Parathyroid adenoma (tissue), 2 donors: ENCODE measurements at regions not wholly inside any gene's neighbourhood (a gene's known extent, or its start where the extent isn't known, plus 50 kb on each side); places are given as distances from the start of the nearest gene placed in this dataset.
A peak's percentile ranks its signal among the peaks of the same experiment; 100 is the strongest.

Source experiments
- H2AFZ ChIP-seq: fragments of 300-600 bp; sonication (generic); one replicate; pipeline ENCODE4 v1.7.0; 2017; ENCODE audit warnings: antibody characterized with exemption, mild to moderate bottlenecking
- H3K27ac ChIP-seq: fragments of 300-600 bp; sonication (generic); one replicate; pipeline ENCODE4 v1.7.0; 2017
- H3K27me3 ChIP-seq: fragments of 300-600 bp; sonication (generic); one replicate; pipeline ENCODE4 v1.7.0; 2017; ENCODE audit warnings: low read length; ENCODE audit not compliant: control insufficient read depth, insufficient read depth
- H3K36me3 ChIP-seq: fragments of 300-600 bp; sonication (generic); one replicate; pipeline ENCODE4 v1.7.0; 2017; ENCODE audit warnings: low read length; ENCODE audit not compliant: control insufficient read depth, insufficient read depth
- H3K4me1 ChIP-seq: fragments of 300-600 bp; sonication (generic); one replicate; pipeline ENCODE4 v1.7.0; 2017; ENCODE audit warnings: control low read depth
- H3K4me2 ChIP-seq: fragments of 300-600 bp; sonication (generic); one replicate; pipeline ENCODE4 v1.7.0; 2017; ENCODE audit warnings: low read length
- H3K4me3 ChIP-seq: fragments of 300-600 bp; sonication (generic); one replicate; pipeline ENCODE4 v1.7.0; 2017; ENCODE audit warnings: low read depth, low read length
- H3K79me2 ChIP-seq: fragments of 300-600 bp; sonication (generic); one replicate; pipeline ENCODE4 v1.7.0; 2017; ENCODE audit warnings: control low read depth
- H3K9ac ChIP-seq: fragments of 300-600 bp; sonication (generic); one replicate; pipeline ENCODE4 v1.7.0; 2017; ENCODE audit warnings: mild to moderate bottlenecking
- H3K9me3 ChIP-seq: fragments of 300-600 bp; sonication (generic); one replicate; pipeline ENCODE4 v1.7.0; 2017; ENCODE audit warnings: low read length; ENCODE audit not compliant: control insufficient read depth
- TF ChIP-seq, protein P1 (sequence below): fragments of 300-600 bp; sonication (generic); IDR thresholded peaks from one replicate; pipeline ENCODE4 v1.7.0; 2017; ENCODE audit warnings: antibody characterized with exemption, mild to moderate bottlenecking
- donor health status: primary hyperparathyroidism.

DNA sequence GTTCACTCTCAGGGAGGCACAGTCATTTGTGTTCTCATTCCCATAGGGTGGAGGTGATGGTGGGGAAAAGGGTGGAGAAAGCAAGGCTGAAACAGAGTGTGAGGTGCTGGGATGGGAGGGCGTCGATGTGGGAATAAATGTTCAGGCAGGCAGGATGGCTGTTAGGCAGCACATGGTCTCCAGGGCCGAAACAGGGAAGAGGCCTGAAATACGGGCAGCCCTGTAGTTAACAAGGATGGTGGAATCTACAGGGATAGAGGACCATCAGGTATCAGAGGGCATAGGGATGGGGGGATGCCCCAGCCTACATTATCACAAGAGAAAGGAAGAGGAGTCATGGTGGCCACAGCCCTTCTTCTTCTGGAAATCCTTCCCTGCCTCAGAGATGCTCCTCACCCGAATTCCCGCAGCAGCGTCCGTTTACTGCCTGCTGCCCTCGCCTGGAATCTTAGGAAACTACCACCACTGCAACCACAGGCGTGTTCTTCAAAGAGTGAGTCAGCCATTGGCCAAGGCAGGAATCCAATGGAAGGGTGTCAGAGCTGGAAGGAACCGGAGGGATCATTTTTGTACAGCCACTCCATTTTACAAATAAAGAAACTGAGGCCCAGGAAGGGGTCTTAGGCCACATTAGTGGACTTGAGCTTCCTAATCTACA, 49.7 kb upstream of the POMGNT2 start:
- H3K4me3 ChIP-seq: no peak overlapping the region
- TF ChIP-seq, protein P1, sequence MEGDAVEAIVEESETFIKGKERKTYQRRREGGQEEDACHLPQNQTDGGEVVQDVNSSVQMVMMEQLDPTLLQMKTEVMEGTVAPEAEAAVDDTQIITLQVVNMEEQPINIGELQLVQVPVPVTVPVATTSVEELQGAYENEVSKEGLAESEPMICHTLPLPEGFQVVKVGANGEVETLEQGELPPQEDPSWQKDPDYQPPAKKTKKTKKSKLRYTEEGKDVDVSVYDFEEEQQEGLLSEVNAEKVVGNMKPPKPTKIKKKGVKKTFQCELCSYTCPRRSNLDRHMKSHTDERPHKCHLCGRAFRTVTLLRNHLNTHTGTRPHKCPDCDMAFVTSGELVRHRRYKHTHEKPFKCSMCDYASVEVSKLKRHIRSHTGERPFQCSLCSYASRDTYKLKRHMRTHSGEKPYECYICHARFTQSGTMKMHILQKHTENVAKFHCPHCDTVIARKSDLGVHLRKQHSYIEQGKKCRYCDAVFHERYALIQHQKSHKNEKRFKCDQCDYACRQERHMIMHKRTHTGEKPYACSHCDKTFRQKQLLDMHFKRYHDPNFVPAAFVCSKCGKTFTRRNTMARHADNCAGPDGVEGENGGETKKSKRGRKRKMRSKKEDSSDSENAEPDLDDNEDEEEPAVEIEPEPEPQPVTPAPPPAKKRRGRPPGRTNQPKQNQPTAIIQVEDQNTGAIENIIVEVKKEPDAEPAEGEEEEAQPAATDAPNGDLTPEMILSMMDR: peak; percentile 71

More for the DNA sequence above, 49.7 kb upstream of the POMGNT2 start:
- no peak overlapping the region for H3K9ac ChIP-seq
- H2AFZ ChIP-seq: peak overlapping the region; percentile 26
- no peaks in the 10 kb centered on the region for H3K9me3 ChIP-seq
- no peaks in the 10 kb centered on the region for H3K79me2 ChIP-seq
- H3K4me2 ChIP-seq: no peak overlapping the region
- H3K27me3 ChIP-seq: no peaks in the 10 kb centered on the region
- no peak overlapping the region for H3K27ac ChIP-seq
- no peaks in the 10 kb centered on the region for H3K4me1 ChIP-seq
- H3K36me3 ChIP-seq: no peaks in the 10 kb centered on the region
